Renal cortical epithelial cell (primary cell): ENCODE measurements at regions not wholly inside any gene's neighbourhood (a gene's known extent, or its start where the extent isn't known, plus 50 kb on each side); places are given as distances from the start of the nearest gene placed in this dataset.

ENCODE experiments used
- DNase-seq: peaks from one replicate; pipeline ENCODE4 v3.0.0-alpha.2; 2011; ENCODE audit warnings: low read depth

DNA sequence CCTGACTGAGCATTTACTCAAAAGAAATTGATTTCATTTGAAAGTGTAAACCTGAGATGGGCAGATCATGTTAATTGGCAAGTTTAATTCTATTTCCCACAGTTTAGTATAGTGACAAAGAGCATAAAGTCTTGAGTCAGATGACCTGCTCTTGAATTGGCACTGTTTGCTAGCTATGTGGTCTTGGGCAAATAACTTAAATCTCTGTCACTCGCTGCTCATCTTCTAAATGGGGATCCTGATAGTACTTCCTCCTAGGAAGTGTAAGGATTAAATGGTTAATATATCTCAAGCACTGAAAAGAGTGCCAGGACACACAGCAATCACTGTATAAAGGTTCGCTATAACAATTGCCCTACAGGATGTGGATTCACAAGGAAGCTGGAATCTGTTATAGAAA, 242.8 kb upstream of the JADE1 start:
- DNase-seq, result peak; percentile 61

DNA sequence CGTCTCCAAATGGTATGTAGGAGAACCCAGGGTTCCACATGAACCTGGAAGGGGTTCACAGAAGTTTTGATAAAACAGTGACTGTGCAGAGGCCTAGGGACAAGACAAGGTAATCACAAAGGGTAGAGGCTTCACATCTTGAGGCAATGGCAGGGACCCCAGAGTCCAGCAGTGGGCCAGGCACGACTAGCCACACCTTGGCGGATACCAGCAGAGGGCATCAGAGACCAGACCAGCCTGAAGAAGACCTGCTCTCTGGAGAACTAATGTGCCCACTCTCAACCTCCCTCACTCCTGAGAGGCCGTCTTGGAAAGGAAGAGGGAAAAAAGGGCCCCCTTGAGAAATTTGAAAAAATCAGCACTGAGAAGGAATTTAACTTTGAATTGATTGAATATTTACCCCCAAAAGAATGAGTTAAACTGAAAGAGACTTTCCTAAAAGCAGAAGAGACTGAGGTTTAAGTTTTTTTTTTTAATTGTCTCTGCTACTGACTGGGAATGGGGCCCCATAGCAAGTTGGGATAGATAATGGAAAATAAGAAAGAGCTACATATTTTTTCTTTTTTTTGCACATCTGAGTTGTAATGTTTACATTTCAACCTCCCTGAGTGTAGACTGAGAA, 243.8 kb upstream of the JADE1 start:
- peak; percentile 38 for DNase-seq

DNA sequence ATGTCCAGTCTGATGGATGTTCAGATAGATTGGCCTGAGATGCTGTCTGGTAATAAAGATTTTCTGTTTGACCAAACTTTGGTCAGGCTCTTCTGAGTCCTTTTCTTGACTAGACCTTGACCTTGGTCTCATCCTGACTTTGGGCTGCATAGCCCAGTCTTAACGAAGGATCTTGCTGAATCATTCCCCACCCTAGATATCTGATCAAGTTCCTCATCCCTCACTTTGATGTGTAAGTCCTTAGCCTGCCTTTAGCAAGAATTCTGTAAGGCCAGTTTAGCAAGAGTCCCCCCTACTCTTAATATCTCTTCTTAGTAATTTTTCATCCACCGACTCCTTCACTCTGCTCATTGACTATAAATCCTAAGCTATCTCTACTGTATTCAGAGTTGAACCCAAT, 244.4 kb upstream of the JADE1 start:
- no peak for DNase-seq

DNA sequence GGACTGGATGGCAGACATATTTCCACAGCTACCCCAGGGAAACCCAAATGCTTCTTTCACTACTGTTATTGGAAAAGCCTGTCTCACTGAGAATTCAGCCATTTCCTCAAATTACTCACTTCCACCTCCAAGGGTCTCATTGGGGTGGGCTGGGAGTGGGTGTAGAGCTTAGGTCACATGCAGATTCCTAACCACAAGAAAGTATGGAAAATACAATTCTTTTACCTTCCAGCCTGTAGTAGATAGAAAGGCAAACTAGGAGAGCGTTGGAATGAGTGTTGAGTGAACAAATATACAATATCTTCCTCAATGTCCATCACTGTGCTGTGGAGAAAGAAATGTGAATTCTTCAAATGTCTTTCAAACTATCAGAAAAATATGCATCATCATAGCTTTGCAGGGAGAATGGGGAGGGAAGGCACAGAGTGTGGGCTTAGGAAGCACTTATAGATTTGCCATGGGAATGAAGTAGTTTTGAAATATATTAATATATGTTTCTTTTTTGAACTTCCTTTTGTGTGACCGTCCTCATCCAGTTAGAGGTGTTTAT, 245.3 kb upstream of the JADE1 start:
- DNase-seq, result no peak

DNA sequence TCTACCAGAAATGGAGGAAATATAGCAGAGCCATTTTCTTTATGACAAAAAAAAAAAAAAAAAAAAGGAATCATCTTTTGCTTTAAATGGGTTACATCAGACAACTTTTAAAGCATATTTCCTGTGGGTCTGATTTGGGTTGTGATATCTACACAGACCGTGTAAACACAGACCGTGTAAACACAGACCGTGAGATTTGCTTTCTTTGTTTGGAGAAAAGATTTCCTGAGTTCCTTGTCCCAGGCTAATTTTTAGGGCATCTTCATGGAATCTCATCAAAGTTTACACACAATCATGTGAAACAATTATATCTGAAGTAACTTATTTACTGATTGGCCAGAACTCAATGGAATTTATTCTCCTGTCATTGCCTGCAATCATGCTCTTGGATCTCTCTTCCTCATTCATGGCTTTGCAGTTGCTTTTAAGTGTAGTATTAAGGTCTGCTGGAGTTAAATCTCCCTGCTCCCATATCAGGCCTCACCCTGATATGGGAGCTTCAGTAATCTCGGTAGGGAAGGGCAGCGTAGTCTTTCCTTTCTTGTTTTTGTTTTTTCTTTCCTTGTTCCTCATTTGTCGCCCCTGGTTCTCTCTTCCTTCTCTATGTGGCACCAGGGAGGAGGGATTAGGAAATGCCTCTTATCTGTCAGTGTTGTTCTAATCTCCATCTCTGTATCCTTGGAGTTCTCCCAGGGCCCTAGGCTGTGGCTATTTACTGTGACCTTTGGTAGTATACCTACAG, 248.6 kb upstream of the JADE1 start:
- no peak for DNase-seq

DNA sequence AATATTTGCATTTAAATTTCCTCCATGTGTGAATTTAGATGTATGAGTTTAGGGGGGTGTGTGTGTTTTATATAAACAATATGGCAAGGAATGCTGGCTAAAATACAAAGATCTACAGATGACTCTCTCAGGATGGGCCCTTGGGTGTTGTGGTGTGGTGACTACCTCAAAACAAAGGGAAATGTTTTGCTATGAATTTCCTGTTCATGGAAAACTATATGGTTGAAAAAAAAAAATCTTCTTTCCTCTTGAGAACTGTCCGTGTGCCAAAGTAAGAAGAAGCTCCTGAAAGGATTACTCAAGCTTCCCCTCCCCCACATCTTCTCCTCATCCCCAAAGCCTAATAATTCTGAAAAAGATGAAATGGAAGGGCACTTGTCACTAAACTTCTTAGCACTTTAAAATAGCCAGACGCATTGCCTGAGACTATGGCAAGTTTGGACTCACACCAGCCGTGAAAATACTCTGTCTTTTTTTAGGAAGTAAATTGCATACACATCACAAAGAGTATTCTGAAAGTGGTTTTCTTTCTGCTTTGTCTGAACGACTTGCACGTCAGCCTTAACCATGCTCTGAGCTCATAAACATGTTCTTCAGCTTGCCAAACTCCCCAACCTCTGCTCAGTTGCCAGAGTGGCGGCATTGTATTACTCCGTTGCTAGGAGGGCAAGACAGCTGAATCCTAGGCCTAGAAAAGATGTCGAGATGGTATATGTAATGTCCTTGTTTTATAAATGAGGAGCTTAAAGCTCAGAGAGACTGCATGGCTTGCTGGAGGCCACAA, 250.4 kb upstream of the JADE1 start:
- no peak for DNase-seq

DNA sequence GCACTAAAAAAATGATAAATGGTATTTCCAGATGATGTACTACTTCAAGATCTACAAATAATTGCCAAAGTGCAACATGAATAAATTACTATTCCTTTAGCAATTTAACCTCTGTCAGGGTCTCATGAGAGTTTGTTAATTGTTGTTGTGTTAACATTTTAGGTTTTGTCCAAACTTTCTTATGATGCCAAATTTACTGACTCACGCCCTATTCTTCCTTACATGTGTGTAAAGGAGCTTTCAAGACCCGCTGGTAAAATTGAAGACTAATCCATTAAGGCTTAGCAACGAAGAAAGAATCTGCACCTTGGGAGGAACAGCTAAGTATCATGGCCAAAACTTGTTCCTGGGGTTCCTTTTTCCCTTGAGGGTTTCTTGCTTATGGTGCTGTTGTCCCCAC, 252.7 kb upstream of the JADE1 start:
- no peak for DNase-seq

DNA sequence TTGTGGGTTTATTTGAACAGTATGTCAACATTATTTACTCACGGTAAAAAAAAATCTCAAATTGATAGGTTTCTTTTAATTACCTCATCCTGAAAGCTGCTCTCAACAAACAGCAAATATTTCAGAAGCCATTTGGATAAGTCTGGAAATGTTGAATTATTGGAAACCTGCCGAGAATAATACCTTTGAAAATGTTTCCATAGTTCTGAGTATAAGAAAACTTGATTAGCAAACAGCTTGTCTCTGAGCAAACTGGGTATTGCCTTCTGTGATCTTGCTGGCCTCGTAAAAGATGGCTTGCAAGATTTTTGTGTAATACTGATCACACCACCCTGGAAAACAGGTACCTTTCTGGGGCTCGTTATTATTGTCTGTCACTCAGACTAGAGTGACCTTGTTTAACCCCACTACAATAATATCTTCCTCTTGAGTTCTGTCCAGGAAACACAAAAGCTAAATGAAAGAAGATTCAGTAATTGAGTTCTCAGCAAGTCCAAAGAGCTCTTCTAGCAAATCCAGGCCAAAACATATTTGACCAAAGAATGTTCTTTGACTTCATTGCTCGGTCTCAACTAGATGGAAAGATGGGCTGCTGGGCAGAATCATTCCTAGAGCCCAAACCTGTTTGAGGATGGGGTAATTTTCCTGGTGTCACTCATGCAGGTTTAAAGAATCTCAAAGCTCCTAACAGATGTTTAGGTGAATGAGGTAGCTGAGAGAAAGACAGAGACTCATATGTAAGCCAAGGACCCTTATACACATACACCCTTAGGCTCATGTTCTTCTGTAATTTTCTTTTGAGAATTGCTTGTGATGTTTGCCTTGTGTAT, 255.6 kb upstream of the JADE1 start:
- DNase-seq, result peak; percentile 41

DNA sequence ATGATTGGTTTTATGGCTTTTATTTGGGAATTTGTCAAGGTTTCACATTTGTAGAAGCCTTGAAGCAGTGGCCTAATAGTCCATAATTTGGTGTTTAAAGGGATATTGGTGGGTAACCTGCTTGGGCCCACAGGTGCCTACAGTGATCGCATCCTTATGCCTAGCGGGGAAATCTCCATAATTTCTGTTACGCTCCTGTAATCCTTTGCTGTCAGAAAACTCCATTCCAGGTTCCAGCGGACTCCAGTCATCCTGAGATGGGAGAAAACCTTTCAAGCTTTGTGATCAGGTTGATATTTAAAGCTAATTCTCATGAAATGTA, 257.0 kb upstream of the JADE1 start:
- no peak for DNase-seq

DNA sequence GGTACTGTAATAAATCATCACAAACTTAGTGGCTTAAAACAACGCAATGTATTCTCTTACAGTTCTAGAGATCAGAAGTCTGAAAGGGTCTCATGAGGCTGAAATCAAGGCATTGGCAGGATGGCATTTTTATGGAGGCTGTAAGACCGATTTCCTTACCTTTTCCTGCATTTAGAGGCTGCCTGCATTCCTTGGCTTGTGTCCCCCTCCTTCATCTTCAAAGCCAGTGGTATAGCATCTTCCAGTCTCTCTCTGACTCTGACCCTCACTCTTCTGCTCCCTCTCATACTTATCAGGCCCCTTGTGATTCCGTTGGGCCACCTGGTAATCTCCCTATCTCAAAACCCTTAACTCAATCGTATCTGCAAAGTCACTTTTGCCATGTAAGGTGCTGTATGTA, 258.2 kb upstream of the JADE1 start:
- DNase-seq, result no peak

DNA sequence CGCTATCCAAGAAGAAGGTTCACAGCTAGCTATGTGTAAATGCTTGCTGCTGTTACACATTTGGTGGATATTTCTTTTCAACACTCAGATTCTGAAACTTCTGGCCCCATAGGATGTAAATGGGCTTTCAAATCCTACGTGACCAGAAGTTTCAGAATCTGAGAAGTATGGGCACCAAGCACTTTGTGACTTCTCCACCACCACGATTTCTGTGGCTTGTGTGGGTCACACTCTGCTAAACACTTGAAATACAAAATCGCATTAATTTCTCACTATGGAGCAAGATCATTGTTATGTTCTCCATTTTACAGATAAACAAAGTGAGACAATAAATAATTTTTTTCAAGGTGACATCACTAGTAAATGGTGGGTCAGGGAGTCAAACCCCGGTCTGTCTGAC, 259.4 kb upstream of the JADE1 start:
- no peak for DNase-seq

DNA sequence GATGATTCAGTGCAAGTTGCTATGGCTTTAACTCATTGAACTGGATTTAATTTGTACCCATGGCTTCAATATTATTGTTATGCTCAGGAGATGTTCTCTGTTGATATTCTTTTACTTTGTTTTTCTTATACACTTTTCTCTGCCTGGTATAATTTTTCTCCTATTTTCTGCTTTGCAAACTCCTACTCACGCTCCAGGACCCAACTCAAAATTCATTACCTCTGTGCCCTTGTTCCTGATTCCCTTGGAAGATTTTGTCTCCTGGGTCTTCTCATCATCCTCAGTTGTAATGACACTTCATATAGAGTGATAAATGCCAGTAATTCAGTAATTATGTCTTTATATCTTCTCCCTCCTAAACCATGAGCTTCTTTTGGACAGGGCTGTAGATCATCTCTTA, 259.9 kb upstream of the JADE1 start:
- no peak for DNase-seq

DNA sequence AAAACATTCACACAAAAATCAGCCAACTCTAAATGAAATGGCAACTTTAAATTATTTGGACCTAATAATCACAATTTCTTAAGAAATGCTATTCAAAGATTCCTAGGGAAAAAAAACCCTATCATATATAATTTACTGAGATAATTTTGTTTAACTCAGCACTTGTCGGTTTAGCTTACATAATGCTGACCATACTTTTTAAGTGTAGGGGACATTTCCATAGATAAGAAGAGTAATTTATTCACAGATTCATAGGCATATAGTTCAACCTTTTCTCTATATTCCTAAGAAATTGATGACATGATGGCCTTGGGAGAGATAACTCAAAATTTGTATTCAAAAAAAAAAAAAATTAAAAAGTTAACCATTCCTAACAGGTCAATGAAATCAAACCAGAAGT, 260.8 kb upstream of the PGRMC2 start:
- no peak for DNase-seq

DNA sequence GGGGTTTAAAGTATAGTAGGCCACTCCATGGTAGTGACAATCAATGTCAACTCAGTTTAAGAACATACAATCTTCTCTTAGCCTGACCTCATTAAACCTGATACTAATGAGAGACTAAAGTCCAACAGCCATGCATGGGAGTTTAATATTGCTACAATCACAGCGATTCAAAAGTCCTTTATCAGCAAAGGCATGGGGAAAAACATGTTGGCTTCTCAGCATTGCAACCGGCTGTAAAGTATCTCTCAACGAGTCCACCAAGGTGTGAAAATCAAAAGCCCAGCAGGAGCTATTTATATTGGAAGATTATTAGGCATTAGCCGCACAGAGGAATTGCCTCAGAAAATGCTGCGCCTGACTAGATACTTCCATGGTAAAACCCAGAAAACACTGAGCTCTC, 256.7 kb upstream of the PGRMC2 start:
- DNase-seq, result no peak

DNA sequence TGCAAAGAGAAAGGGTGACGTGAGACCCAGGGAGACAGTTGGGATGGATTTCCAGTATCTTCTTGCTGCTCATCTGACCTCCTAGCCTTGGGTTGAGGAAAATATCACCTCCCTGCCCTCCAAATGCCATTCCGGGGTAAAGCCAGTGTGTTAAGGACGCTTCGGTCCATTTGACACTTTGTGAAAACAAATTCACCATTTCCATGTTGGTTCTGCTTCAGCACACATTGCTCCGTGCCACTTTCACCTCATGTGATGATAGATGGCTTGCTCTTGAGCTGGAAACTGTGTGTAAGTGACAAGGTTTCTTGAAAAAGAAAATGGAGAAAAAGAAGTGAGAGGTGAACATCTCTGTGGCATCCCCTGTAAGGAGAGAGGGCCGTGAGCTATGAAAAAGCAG, 256.1 kb upstream of the PGRMC2 start:
- peak; percentile 47 for DNase-seq

DNA sequence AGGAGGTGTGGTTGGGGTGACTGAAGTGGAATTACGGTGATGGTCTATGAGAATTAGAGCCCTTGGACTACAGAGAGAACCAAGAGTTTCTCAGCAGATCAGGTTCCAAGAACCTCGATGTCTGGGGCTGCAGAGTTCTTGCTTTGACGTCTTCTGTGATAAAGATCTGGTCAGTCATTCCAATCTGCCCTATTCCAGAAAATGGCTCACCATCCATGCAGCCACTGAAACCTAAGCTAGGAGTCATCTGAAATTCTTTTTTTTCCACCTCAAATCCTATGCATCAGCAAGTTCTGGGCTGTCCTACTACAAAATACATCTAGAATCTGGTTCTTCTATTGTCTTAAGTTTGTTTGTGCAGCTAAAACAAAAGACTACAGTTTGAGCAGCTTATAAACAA, 254.4 kb upstream of the PGRMC2 start:
- DNase-seq, result no peak

DNA sequence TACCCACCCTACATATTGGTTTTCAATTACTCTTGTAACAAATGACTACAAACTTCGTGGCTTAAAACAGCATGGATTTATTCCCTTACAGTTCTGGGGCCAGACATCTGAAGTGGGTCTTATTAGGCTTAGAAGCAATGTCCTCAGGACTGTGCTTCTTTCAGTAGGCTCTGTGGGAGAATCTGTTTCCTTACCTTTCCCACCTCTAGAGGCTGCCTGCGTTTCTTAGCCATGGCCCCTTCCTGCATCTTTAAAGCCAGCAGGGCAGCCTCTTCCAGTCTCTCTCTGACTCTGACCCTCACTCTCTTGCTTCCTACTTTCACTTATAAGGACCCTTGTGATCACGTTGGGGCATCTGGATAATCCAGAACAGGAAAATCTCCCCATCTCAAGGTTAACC, 252.5 kb upstream of the PGRMC2 start:
- no peak for DNase-seq

DNA sequence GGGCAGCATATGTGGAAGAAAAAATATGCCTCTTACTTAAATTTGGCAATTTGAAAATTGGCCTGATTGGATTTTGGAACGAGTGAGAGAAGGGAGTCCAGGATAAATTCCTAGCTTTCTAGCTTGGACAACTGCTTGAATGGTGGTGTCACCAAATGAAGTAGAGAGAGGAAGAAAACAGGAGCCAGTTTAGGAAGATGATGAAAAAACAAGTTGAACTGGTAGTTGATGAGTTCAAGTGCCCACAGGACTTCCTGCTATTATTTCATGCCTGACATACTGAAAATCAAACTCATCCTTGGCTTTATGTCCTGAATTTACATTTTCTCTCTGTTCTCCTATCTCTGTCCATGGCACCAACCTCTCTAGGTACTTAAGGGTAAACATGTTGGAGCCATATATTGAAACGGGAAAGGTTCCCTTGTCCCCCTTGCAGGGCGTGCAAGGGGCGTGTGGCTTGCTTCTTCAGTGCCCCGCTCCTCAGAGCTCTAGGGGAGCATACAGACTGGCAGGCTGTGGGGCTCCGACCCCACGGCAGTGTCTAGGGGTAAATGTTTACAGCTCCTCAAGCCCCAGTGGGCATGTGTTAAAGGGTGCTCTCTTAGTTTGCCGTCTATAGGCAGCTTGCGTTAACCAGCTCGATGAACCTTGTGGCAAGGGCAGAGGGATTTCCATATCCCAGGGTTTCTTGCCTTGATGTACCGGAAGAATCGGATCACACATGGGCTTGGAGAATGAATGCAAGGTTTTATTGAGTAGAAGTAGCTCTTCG, 250.7 kb upstream of the PGRMC2 start:
- DNase-seq, result no peak

DNA sequence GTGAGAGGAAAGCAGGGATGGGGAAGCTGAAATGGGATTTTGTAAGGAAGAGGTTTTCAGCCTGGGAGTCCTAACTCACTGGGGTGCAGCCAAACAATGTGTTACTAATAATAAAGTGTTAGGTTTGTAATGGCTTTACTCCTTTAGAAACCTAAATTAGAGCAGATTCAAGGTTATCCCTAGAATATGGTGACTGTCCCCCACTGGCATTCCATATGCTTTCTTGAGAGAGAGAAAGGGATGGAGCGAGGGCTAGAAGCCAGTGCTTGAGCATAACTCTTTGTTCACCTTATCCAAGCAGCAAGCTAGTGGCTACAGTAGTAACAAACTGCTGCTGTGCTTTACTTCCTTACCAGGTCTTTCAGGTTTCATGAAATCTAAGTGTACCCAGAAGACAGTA, 249.1 kb upstream of the PGRMC2 start:
- DNase-seq, result no peak

DNA sequence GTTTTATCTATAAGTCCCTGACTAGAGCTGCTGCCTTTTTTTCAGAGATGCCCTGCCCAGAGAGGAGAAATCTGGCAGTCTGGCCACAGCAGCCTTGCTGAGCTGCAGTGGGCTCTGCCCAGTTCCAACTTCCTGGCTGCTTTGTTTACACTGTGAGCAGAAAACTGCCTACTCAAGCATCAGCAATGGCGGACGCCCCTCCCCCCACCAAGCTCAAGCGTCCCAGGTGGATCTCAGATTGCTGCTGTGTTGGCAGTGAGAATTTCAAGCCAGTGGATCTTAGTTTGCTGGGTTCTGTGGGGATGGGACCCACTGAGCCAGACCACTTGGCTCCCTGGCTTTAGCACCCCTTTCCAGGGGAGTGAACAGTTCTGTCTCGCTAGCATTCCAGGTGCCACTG, 247.9 kb upstream of the PGRMC2 start:
- DNase-seq, result peak; percentile 28

DNA sequence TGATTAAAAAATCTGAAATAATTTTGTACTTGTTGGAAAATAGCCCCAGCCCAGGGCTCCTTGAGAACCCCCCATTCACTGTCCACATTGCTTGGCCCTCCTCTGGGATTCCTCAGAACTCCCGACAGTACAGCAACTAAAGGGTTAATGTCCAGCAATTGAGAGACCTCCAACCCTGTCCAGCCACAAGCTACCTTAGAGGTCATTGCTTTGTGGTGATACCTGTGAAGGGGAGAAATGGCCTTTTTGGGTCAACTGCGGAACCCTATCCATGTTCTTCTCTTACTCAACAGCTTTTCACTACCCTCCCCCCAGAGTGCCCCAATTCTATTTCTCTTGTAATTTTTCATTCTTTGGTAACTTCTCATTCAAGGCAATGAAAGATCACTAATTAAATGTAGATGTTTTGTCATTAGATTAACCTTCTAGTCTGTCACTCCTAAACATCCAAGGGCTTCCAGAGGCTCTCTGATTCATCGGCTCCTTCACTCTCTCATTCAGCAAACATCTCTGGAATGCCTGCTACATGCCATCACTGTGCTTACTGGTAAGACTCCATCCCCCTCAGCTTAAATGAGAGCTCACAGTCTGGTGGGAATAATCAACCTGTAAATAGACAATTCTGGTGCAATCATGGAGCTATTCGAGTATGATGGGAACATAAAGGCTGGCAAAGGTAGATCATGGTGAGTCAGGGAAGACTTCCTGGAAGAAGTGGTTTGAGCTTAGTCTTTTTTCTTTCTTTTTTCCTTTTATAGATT, 241.4 kb upstream of the PGRMC2 start:
- peak; percentile 100 for DNase-seq
